Caco-2 (cell line): ENCODE measurements at regions not wholly inside any gene's neighbourhood (a gene's known extent, or its start where the extent isn't known, plus 50 kb on each side); places are given as distances from the start of the nearest gene placed in this dataset.

Experiments
- BruUV-seq: library from RNA; stranded (reverse); fragments of 400-500 nt; replicated peaks from 2 replicates; lab custom pipeline; 2021; lab: Mats Ljungman, UMichigan
- CTCF ChIA-PET: fragments of 300-600 bp; sonication (Branson Sonifier 250); formaldehyde crosslinking; loops from one replicate; lab custom pipeline; 2022; ENCODE audit warnings: antibody characterized with exemption; lab: Charles Lee
- POLR2A ChIA-PET: fragments of 300-600 bp; sonication (Branson Sonifier 250); formaldehyde crosslinking; loops from one replicate; lab custom pipeline; 2022; ENCODE audit warnings: antibody characterized with exemption; lab: Charles Lee
- DNase-seq, 2 experiments: peaks; one replicate each; pipeline versions ENCODE4 v3.0.0 to v3.0.0-alpha.2; 2020 to 2022
- H3K27me3 ChIP-seq: replicated peaks from 2 replicates; pipeline ENCODE4 v1.6.0; 2011; ENCODE audit warnings: low read length; ENCODE audit not compliant: control insufficient read depth, insufficient read depth
- H3K36me3 ChIP-seq: 2 replicates; pipeline ENCODE4 v1.5.1; 2011; ENCODE audit warnings: low read length; ENCODE audit not compliant: control insufficient read depth, insufficient read depth
- H3K4me1 ChIP-seq: fragments of 250-450 bp; sonication (Bioruptor Pico); 2 replicates; pipeline ENCODE4 v1.5.1; 2020; ENCODE audit warnings: mild to moderate bottlenecking
- H3K4me3 ChIP-seq: 2 replicates; pipeline ENCODE4 v1.5.1; 2011; ENCODE audit warnings: low read depth, mild to moderate bottlenecking, control low read depth, low read length
- H3K9me3 ChIP-seq: fragments of 250-450 bp; sonication (Bioruptor Pico); 2 replicates; pipeline ENCODE4 v1.5.1; 2020; ENCODE audit warnings: mild to moderate bottlenecking, moderate library complexity
- H3K27ac Mint-ChIP-seq: one replicate; pipeline ENCODE4 v1.8.0; 2022; ENCODE audit warnings: mixed read lengths; ENCODE audit not compliant: unreplicated experiment
- H3K27me3 Mint-ChIP-seq: one replicate; pipeline ENCODE4 v1.8.0; 2022; ENCODE audit warnings: mixed read lengths; ENCODE audit not compliant: insufficient read depth, unreplicated experiment
- H3K36me3 Mint-ChIP-seq: one replicate; pipeline ENCODE4 v1.8.0; 2022; ENCODE audit warnings: mild to moderate bottlenecking, mixed read lengths; ENCODE audit not compliant: insufficient read depth, unreplicated experiment
- H3K4me1 Mint-ChIP-seq: one replicate; pipeline ENCODE4 v1.8.0; 2022; ENCODE audit warnings: low read depth, mixed read lengths; ENCODE audit not compliant: unreplicated experiment
- H3K4me3 Mint-ChIP-seq: one replicate; pipeline ENCODE4 v1.8.0; 2022; ENCODE audit warnings: mild to moderate bottlenecking, moderate library complexity, mixed read lengths; ENCODE audit not compliant: unreplicated experiment
- H3K9me3 Mint-ChIP-seq: one replicate; pipeline ENCODE4 v1.8.0; 2022; ENCODE audit warnings: mixed read lengths; ENCODE audit not compliant: unreplicated experiment
- intact Hi-C: fragments of 100-400 bp; cut with micrococcal nuclease; formaldehyde crosslinking; loops from one replicate; pipeline ENCODE4 v1.10.0; 2022; ENCODE audit not compliant: unreplicated experiment
- TF ChIP-seq, protein P1 (sequence below), 2 experiments: fragments of 200-600 bp in 1 of 2; IDR thresholded peaks; 1 replicate in 1 of 2; 2 replicates in 1 of 2; pipeline versions ENCODE4 v1.5.1 to v1.8.0; 2011 to 2022; ENCODE audit warnings: antibody characterized with exemption in 1 of 2, control low read depth in 1 of 2, inconsistent platforms in 1 of 2, low read depth in 1 of 2, low read length in 1 of 2, mild to moderate bottlenecking in 1 of 2, moderate library complexity in 1 of 2; ENCODE audit not compliant: insufficient read depth in 1 of 2, severe bottlenecking in 1 of 2, unreplicated experiment in 1 of 2

DNA sequence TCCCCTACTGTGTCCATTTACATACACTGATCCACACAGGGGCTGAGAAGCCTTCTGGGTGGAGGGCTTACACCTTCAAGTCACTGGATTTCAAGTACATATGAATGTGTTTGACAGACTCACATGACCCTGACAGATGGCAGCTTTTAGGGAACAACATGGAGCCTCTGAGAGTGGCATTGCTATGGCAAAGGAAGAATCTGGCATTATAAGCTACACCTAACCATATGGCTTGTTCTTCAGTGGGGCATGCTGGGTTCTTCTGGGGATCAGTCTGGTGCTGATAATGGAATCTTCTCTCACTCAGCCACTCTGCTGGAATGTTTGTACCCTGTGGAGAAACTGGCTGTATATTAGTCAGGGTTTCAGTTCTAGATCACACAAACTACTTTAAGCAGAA lies 68.5 kb upstream of the PDE4B start:
- Histone ChIP-seq H3K4me1 (no peaks in the 10 kb centered on the region), H3K27me3 (no peaks in the 10 kb centered on the region), H3K4me3 (no peak overlapping the region), H3K9me3 (no peaks in the 10 kb centered on the region), H3K36me3 (no peaks in the 10 kb centered on the region)
- ChIA-PET CTCF (no interaction called here), POLR2A (no interaction called here)
- no TSS peak for BruUV-seq
- intact Hi-C loops, result no loop called here
- DNase-seq, result no peak
- TF ChIP-seq, protein P1, sequence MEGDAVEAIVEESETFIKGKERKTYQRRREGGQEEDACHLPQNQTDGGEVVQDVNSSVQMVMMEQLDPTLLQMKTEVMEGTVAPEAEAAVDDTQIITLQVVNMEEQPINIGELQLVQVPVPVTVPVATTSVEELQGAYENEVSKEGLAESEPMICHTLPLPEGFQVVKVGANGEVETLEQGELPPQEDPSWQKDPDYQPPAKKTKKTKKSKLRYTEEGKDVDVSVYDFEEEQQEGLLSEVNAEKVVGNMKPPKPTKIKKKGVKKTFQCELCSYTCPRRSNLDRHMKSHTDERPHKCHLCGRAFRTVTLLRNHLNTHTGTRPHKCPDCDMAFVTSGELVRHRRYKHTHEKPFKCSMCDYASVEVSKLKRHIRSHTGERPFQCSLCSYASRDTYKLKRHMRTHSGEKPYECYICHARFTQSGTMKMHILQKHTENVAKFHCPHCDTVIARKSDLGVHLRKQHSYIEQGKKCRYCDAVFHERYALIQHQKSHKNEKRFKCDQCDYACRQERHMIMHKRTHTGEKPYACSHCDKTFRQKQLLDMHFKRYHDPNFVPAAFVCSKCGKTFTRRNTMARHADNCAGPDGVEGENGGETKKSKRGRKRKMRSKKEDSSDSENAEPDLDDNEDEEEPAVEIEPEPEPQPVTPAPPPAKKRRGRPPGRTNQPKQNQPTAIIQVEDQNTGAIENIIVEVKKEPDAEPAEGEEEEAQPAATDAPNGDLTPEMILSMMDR (IDR thresholded peaks at IDR 0.05; ENCODE audit: insufficient read depth in 1 of 2, low read depth in 1 of 2, low read length in 1 of 2, severe bottlenecking in 1 of 2, unreplicated experiment in 1 of 2), result no peak
- H3K4me1 Mint-ChIP-seq, result no peaks in the 10 kb centered on the region
- no peak overlapping the region for H3K4me3 Mint-ChIP-seq
- no peaks in the 10 kb centered on the region for H3K9me3 Mint-ChIP-seq
- H3K36me3 Mint-ChIP-seq, result no peaks in the 10 kb centered on the region
- peaks cover 7% of the 10 kb centered on the region for H3K27me3 Mint-ChIP-seq
- no peak overlapping the region for H3K27ac Mint-ChIP-seq

DNA sequence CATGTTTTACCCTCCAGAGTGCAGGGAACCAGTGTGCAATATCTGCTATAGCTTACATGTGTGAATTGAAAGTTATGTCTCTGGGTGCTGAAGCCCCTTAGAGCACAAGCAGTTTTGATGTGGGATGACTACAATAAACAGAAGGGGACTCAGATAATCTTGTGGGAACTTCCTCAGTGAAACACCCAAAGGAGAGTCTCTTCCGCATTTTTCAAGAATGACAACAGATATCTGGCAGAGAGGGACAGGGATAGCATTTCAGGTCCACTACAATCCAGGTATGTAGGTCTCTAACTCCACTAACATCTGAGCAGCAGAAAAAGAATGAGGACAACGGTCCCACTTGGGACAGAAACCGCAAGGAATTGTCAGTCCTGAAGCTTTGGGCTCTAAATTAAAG lies 67.6 kb upstream of the PDE4B start:
- H3K4me3 Mint-ChIP-seq, result no peak overlapping the region
- Histone ChIP-seq H3K4me1 (no peaks in the 10 kb centered on the region), H3K9me3 (no peaks in the 10 kb centered on the region), H3K4me3 (no peak overlapping the region), H3K27me3 (no peaks in the 10 kb centered on the region), H3K36me3 (no peaks in the 10 kb centered on the region)
- no peaks in the 10 kb centered on the region for H3K36me3 Mint-ChIP-seq
- BruUV-seq, result no TSS peak
- H3K27me3 Mint-ChIP-seq, result peaks cover 3% of the 10 kb centered on the region
- intact Hi-C loops, result no loop called here
- H3K4me1 Mint-ChIP-seq, result no peaks in the 10 kb centered on the region
- no peak for DNase-seq
- POLR2A ChIA-PET, result no interaction called here
- H3K27ac Mint-ChIP-seq, result no peak overlapping the region
- no peaks in the 10 kb centered on the region for H3K9me3 Mint-ChIP-seq
- CTCF ChIA-PET, result no interaction called here
- TF ChIP-seq, protein P1 (IDR thresholded peaks at IDR 0.05; ENCODE audit: insufficient read depth in 1 of 2, low read depth in 1 of 2, low read length in 1 of 2, severe bottlenecking in 1 of 2, unreplicated experiment in 1 of 2), result no peak

DNA sequence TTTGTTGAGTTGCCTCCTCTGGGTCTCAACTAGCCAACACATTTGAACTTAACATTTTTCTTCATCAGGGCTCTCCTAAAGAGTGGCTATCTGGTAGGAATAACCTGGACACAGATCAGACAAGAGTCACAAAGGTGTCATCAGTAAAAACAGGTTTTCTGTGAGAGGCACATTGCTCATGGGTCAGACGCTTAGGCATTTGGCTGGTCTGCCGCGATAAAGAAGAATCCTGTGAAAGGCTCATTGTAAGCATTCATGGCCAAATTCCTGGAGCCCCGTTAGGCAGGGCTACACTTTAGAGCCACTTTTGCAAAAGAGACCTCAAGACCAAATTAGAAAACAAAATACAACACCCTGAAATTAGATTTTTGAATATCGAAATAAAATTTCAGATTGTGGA lies 64.2 kb upstream of the PDE4B start:
- DNase-seq, result no peak
- TF ChIP-seq, protein P1 (IDR thresholded peaks at IDR 0.05; ENCODE audit: insufficient read depth in 1 of 2, low read depth in 1 of 2, low read length in 1 of 2, severe bottlenecking in 1 of 2, unreplicated experiment in 1 of 2), result no peak
- Mint-ChIP-seq H3K36me3 (no peaks in the 10 kb centered on the region), H3K4me1 (no peaks in the 10 kb centered on the region), H3K9me3 (no peaks in the 10 kb centered on the region), H3K4me3 (no peak overlapping the region), H3K27ac (no peak overlapping the region), H3K27me3 (peaks cover 7% of the 10 kb centered on the region)
- POLR2A ChIA-PET, result no interaction called here
- H3K27me3 ChIP-seq, result no peaks in the 10 kb centered on the region
- no TSS peak for BruUV-seq
- H3K4me1 ChIP-seq, result no peaks in the 10 kb centered on the region
- H3K36me3 ChIP-seq, result no peaks in the 10 kb centered on the region
- CTCF ChIA-PET, result no interaction called here
- H3K4me3 ChIP-seq, result no peak overlapping the region
- no peaks in the 10 kb centered on the region for H3K9me3 ChIP-seq
- intact Hi-C loops, result no loop called here
